Hypothalamus (tissue), 51 donors: ENCODE measurements at regions not wholly inside any gene's neighbourhood (a gene's known extent, or its start where the extent isn't known, plus 50 kb on each side); places are given as distances from the start of the nearest gene placed in this dataset.

Experiments
- DNase-seq, 51 donors: peaks; one replicate each; lab custom pipeline; 2025; lab: John Stamatoyannopoulos, UW

DNA sequence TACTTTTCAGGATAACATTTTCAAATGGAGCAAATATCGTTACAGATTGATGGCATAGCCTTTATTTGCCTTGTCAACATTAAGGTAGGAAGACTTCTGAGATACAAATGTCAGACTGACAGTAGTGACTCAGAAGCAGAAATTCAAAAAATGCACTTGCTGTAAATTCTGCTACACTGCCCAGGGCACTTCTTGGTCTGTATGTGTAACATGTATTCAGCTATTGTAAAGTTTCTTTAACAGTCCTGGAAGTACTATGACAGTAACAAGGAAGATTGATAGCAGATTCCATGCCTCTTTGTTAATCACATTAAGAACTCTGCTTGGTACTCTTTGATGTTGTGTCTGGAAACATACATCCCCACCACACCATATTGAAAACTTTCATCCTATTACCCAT is 69.6 kb upstream of the PCDH18 start:
- DNase-seq = no peak

DNA sequence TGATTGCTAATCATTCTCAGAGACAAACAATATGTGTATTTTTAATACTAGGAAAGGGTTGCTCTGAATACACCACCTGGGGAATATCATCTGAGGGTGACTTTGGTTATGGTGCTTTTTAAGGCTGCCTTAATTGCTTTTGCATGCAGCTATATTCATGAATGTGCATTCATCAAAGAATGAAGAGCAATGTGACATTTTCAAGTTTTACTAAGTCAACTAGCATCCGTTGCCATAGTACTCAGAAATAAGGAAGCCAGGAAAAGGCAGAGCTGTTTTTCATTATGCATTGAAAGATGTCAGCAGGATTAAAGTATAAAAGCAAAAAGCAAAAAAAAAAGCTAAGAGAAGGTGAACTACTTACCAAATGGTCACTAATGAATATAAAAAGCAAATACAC is 67.4 kb upstream of the PCDH18 start:
- no peak for DNase-seq

DNA sequence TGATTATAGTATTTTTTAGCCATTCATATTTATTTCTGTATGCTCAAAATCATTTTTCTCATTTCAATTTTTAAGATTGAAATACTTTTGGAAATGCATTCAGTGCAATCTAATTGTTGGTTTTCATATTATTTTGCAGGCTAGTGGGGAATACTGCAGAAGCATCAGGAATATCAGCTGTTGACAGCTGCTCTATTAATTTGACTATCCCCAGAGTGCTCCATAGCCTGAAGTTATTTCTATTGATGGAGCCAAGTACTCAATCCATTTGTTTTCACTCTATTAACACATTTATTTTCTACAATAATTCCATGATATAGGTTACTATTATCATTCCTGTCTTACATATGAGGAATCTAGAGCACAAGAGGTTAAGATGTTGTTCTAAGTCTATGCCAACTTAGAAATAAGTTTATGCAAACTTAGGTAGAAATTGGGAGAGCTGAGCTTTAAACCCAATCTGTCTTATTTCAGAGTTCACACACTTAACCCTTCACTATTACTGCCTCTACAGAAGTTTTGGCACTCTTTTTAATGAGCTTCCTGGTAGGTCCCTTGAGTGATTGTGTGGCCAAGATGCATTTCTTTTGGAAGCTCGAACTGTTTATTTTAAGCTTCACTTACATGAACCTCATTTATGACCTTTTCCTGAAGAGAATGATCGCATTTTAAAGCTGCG is 65.6 kb upstream of the PCDH18 start:
- DNase-seq = no peak

DNA sequence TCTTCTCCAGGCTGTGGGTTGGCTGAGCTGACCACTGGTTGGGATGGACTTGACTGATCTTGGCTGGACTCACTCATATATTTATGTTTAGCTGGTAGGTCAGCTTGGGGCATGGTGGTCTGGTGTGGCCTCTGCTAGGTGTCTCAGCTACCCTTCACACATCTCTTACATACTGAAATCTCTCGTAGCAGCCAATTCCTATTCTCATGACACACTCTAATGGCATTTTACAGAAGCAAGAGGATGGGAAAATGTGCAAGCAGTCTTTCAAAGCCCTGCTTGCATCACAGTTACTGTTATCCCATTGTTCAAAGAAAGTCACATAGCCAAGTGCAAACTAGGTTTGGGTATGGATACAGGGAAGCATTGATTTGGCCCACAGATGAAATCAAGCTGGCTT is 55.5 kb upstream of the PCDH18 start:
- no peak for DNase-seq

DNA sequence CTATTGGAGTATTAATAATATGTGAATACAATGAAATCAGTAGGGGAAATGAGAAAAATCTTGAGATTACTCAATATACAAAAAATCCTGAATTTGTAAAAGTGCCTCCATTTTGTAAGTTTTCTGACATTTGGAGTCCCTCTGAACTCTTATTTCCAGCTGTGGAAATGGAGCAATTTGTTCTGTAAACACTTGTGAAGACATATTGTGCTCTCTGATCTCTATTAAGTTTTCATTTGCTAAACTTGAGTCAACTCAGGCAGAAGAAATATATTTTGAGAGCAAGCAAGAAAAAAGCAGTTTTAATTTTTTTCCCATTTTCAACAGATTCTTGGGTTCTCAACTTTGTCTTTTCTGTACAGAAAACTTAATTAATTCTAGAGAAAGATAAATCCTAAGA is 51.4 kb upstream of the PCDH18 start:
- DNase-seq = no peak
